ENCODE measurements at regions not wholly inside any gene's neighbourhood (a gene's known extent, or its start where the extent isn't known, plus 50 kb on each side); places are given as distances from the start of the nearest gene placed in this dataset.

- peaks cover 0 to 4% of the 10 kb centered on the region in 2 donors for H3K9me3 Mint-ChIP-seq
- DNase-seq (ENCODE audit: low spot score in 2 of 2) = no peak
- H3K36me3 Mint-ChIP-seq = peaks cover 0 to 5% of the 10 kb centered on the region in 2 donors
- no peak for ATAC-seq
- no peak overlapping the region for H3K27ac Mint-ChIP-seq
Observed at GRCh38 chr10:113329121-113329596, 223.7 kb upstream of the HABP2 start.

GRCh38 chr10:113331961-113332360, 220.9 kb upstream of the HABP2 start:
- ATAC-seq = no peak
- Mint-ChIP-seq H3K36me3 (peaks cover 0 to 4% of the 10 kb centered on the region in 2 donors), H3K9me3 (peaks cover 4 to 5% of the 10 kb centered on the region in 2 donors), H3K27ac (no peak overlapping the region)
- DNase-seq (ENCODE audit: low spot score in 2 of 2) = no peak

GRCh38 chr10:113333313-113333712, 219.5 kb upstream of the HABP2 start:
- Mint-ChIP-seq H3K9me3 (peaks cover 4 to 5% of the 10 kb centered on the region in 2 donors), H3K36me3 (peaks cover 0 to 4% of the 10 kb centered on the region in 2 donors), H3K27ac (no peak overlapping the region)
- no peak for DNase-seq (ENCODE audit: low spot score in 2 of 2)
- no peak for ATAC-seq

GRCh38 chr10:113335592-113335991, 217.3 kb upstream of the HABP2 start:
- Mint-ChIP-seq H3K9me3 (peaks cover 4 to 5% of the 10 kb centered on the region in 2 donors), H3K36me3 (peaks cover 0 to 4% of the 10 kb centered on the region in 2 donors), H3K27ac (no peak overlapping the region)
- ATAC-seq (no peak), DNase-seq (ENCODE audit: low spot score in 2 of 2) (no peak)

GRCh38 chr10:113336549-113337130, 216.2 kb upstream of the HABP2 start:
- ATAC-seq (no peak), DNase-seq (ENCODE audit: low spot score in 2 of 2) (no peak)
- no peak overlapping the region for H3K27ac Mint-ChIP-seq
- peaks cover 4 to 5% of the 10 kb centered on the region in 2 donors for H3K9me3 Mint-ChIP-seq
- H3K36me3 Mint-ChIP-seq = peaks cover 0 to 4% of the 10 kb centered on the region in 2 donors

GRCh38 chr10:113337142-113337541, 215.7 kb upstream of the HABP2 start:
- Mint-ChIP-seq H3K36me3 (peaks cover 0 to 4% of the 10 kb centered on the region in 2 donors), H3K9me3 (peaks cover 4 to 5% of the 10 kb centered on the region in 2 donors), H3K27ac (no peak overlapping the region)
- DNase-seq (ENCODE audit: low spot score in 2 of 2) (no peak), ATAC-seq (no peak)

GRCh38 chr10:113339121-113339520, 213.7 kb upstream of the HABP2 start:
- Mint-ChIP-seq H3K9me3 (peaks cover 4 to 5% of the 10 kb centered on the region in 2 donors), H3K27ac (no peak overlapping the region), H3K36me3 (peaks cover 0 to 4% of the 10 kb centered on the region in 2 donors)
- no peak for DNase-seq (ENCODE audit: low spot score in 2 of 2)
- no peak for ATAC-seq

GRCh38 chr10:113340282-113340681, 212.6 kb upstream of the HABP2 start:
- DNase-seq (ENCODE audit: low spot score in 2 of 2) (no peak), ATAC-seq (no peak)
- H3K9me3 Mint-ChIP-seq = no peaks in the 10 kb centered on the region
- H3K36me3 Mint-ChIP-seq = no peaks in the 10 kb centered on the region
- H3K27ac Mint-ChIP-seq = no peak overlapping the region

GRCh38 chr10:113341138-113341537, 211.7 kb upstream of the HABP2 start:
- Mint-ChIP-seq H3K27ac (no peak overlapping the region), H3K9me3 (no peaks in the 10 kb centered on the region), H3K36me3 (no peaks in the 10 kb centered on the region)
- DNase-seq (ENCODE audit: low spot score in 2 of 2) = no peak
- no peak for ATAC-seq

GRCh38 chr10:113345826-113346624, 206.8 kb upstream of the HABP2 start:
- no peak for ATAC-seq
- no peak for DNase-seq (ENCODE audit: low spot score in 2 of 2)
- Mint-ChIP-seq H3K36me3 (no peaks in the 10 kb centered on the region), H3K27ac (no peak overlapping the region), H3K9me3 (no peaks in the 10 kb centered on the region)

GRCh38 chr10:113347508-113347907, 205.3 kb upstream of the HABP2 start:
- DNase-seq (ENCODE audit: low spot score in 2 of 2) (no peak), ATAC-seq (no peak)
- no peaks in the 10 kb centered on the region for H3K9me3 Mint-ChIP-seq
- H3K27ac Mint-ChIP-seq = no peak overlapping the region
- no peaks in the 10 kb centered on the region for H3K36me3 Mint-ChIP-seq

- Mint-ChIP-seq H3K9me3 (no peaks in the 10 kb centered on the region), H3K36me3 (no peaks in the 10 kb centered on the region), H3K27ac (no peak overlapping the region)
- DNase-seq (ENCODE audit: low spot score in 2 of 2) (no peak), ATAC-seq (no peak)
Observed at GRCh38 chr10:113348694-113349093, 204.2 kb upstream of the HABP2 start.

- DNase-seq (ENCODE audit: low spot score in 2 of 2) (no peak), ATAC-seq (no peak)
- H3K9me3 Mint-ChIP-seq = no peaks in the 10 kb centered on the region
Observed at GRCh38 chr10:113350311-113351040, 202.4 kb upstream of the HABP2 start.

GRCh38 chr10:113354711-113355110, 198.1 kb upstream of the HABP2 start:
- DNase-seq (ENCODE audit: low spot score in 2 of 2) (no peak), ATAC-seq (no peak)
- no peak overlapping the region for H3K27ac Mint-ChIP-seq
- no peaks in the 10 kb centered on the region for H3K36me3 Mint-ChIP-seq
- H3K9me3 Mint-ChIP-seq = no peaks in the 10 kb centered on the region

More at GRCh38 chr10:113350311-113351040, 202.4 kb upstream of the HABP2 start:
- Mint-ChIP-seq H3K27ac (no peak overlapping the region), H3K36me3 (no peaks in the 10 kb centered on the region)

- Mint-ChIP-seq H3K27ac (no peak overlapping the region), H3K9me3 (no peaks in the 10 kb centered on the region), H3K36me3 (no peaks in the 10 kb centered on the region)
- no peak for ATAC-seq
- no peak for DNase-seq (ENCODE audit: low spot score in 2 of 2)
Observed at GRCh38 chr10:113356794-113357680, 195.8 kb upstream of the HABP2 start.

GRCh38 chr10:113357681-113358300, 195.1 kb upstream of the HABP2 start:
- Mint-ChIP-seq H3K27ac (no peak overlapping the region), H3K9me3 (no peaks in the 10 kb centered on the region), H3K36me3 (no peaks in the 10 kb centered on the region)

More at GRCh38 chr10:113357681-113358300, 195.1 kb upstream of the HABP2 start:
- ATAC-seq = no peak
- no peak for DNase-seq (ENCODE audit: low spot score in 2 of 2)
